Activated CD8-positive, alpha-beta T cell treated with anti-CD3 and anti-CD28 coated beads, Interleukin-2, amount 10 ng/mL, durations not matched to agents 7 days and 5 days (primary cell): ENCODE measurements at regions not wholly inside any gene's neighbourhood (a gene's known extent, or its start where the extent isn't known, plus 50 kb on each side); places are given as distances from the start of the nearest gene placed in this dataset.

Source experiments
- ATAC-seq: fragments of 150-1000 bp; cut with Tn5 transposase; one replicate; pipeline ENCODE4 v1.10.0; 2021; ENCODE audit warnings: moderate library complexity
- CTCF ChIA-PET: fragments of 350-600 bp; sonication (Branson Sonifier 250); formaldehyde crosslinking; loops from one replicate; lab custom pipeline; 2021; ENCODE audit warnings: antibody characterized with exemption; lab: Charles Lee
- POLR2A ChIA-PET: fragments of 350-600 bp; sonication (Branson Sonifier 250); formaldehyde crosslinking; loops from one replicate; lab custom pipeline; 2021; ENCODE audit warnings: antibody characterized with exemption; lab: Charles Lee
- DNase-seq: peaks from one replicate; pipeline ENCODE4 v3.0.0-alpha.2; 2020
- H3K27ac Mint-ChIP-seq: one replicate; pipeline ENCODE4 v1.8.0; 2021; ENCODE audit warnings: mild to moderate bottlenecking, mixed read lengths
- H3K27me3 Mint-ChIP-seq: one replicate; pipeline ENCODE4 v1.8.0; 2021; ENCODE audit warnings: low read depth, mixed read lengths
- H3K36me3 Mint-ChIP-seq: one replicate; pipeline ENCODE4 v1.8.0; 2021; ENCODE audit warnings: low read depth, mixed read lengths
- H3K4me1 Mint-ChIP-seq: one replicate; pipeline ENCODE4 v1.8.0; 2021; ENCODE audit warnings: low read depth, mixed read lengths
- H3K4me3 Mint-ChIP-seq: one replicate; pipeline ENCODE4 v1.8.0; 2021; ENCODE audit warnings: mild to moderate bottlenecking, mixed read lengths
- H3K9me3 Mint-ChIP-seq: one replicate; pipeline ENCODE4 v1.8.0; 2022; ENCODE audit warnings: mixed read lengths; ENCODE audit not compliant: insufficient read depth

GRCh38 chr21:41561701-41562100 is 53.7 kb upstream of the TMPRSS2 start:
- CTCF ChIA-PET, result no interaction called here
- no peak for ATAC-seq
- Mint-ChIP-seq H3K9me3 (no peaks in the 10 kb centered on the region), H3K4me3 (no peak overlapping the region), H3K27me3 (peaks cover 10% of the 10 kb centered on the region), H3K27ac (no peak overlapping the region), H3K36me3 (no peaks in the 10 kb centered on the region), H3K4me1 (peaks cover 4% of the 10 kb centered on the region)
- no peak for DNase-seq
- POLR2A ChIA-PET, result no interaction called here

- POLR2A ChIA-PET, result no interaction called here
- H3K9me3 Mint-ChIP-seq, result no peaks in the 10 kb centered on the region
- no peaks in the 10 kb centered on the region for H3K36me3 Mint-ChIP-seq
- H3K4me1 Mint-ChIP-seq, result peaks cover 4% of the 10 kb centered on the region
- H3K4me3 Mint-ChIP-seq, result no peak overlapping the region
- H3K27me3 Mint-ChIP-seq, result peaks cover 13% of the 10 kb centered on the region
- CTCF ChIA-PET, result no interaction called here
- ATAC-seq (no peak), DNase-seq (no peak)
- no peak overlapping the region for H3K27ac Mint-ChIP-seq
Measured at GRCh38 chr21:41560661-41561158, 52.8 kb upstream of the TMPRSS2 start.

- Mint-ChIP-seq H3K4me1 (peaks cover 1% of the 10 kb centered on the region), H3K27ac (no peak overlapping the region), H3K9me3 (no peaks in the 10 kb centered on the region), H3K4me3 (no peak overlapping the region), H3K36me3 (no peaks in the 10 kb centered on the region), H3K27me3 (peaks cover 16% of the 10 kb centered on the region)
- no peak for ATAC-seq
- no peak for DNase-seq
- POLR2A ChIA-PET, result no interaction called here
- CTCF ChIA-PET, result no interaction called here
Measured at GRCh38 chr21:41559658-41560631, 52.0 kb upstream of the TMPRSS2 start.

- no peak for DNase-seq
- ATAC-seq, result no peak
- Mint-ChIP-seq H3K9me3 (no peaks in the 10 kb centered on the region), H3K36me3 (no peaks in the 10 kb centered on the region), H3K27me3 (peaks cover 16% of the 10 kb centered on the region), H3K27ac (no peak overlapping the region), H3K4me3 (no peak overlapping the region), H3K4me1 (no peaks in the 10 kb centered on the region)
- POLR2A ChIA-PET, result no interaction called here
- CTCF ChIA-PET, result no interaction called here
Measured at GRCh38 chr21:41558842-41559241, 50.9 kb upstream of the TMPRSS2 start.

GRCh38 chr21:41557884-41558283 is 49.9 kb upstream of the TMPRSS2 start:
- POLR2A ChIA-PET, result no interaction called here
- Mint-ChIP-seq H3K4me3 (no peak overlapping the region), H3K27me3 (peaks cover 16% of the 10 kb centered on the region), H3K9me3 (no peaks in the 10 kb centered on the region), H3K4me1 (no peaks in the 10 kb centered on the region), H3K36me3 (no peaks in the 10 kb centered on the region), H3K27ac (no peak overlapping the region)
- ATAC-seq (no peak), DNase-seq (no peak)
- CTCF ChIA-PET, result no interaction called here
